ENCODE measurements at regions not wholly inside any gene's neighbourhood (a gene's known extent, or its start where the extent isn't known, plus 50 kb on each side); places are given as distances from the start of the nearest gene placed in this dataset.
"Not testable (repeated sequence)": the region's sequence is repeated elsewhere in the genome, so short reads cannot be mapped to it uniquely, and the experiment has no call there.

DNA sequence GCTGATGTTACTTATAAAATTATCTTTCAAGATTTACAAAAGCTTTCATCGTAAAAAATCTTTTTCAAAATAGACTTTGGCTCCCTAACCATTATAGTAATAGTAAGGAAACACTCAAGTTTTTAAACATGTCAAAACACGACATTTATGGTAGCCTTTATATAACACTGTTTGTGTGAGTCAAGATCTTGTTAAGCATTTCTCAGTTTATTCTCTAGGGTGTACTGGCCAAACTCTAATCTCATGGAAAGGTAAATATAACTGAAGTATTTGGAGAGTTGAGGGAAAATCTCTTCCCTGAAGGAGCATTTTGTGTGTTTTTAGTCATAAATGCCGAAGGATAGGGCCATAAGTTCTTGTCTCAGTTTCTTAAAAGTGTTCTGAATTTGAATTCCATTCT, 790.9 kb upstream of the NCAM2 start:
- TF ChIP-seq, protein P1, sequence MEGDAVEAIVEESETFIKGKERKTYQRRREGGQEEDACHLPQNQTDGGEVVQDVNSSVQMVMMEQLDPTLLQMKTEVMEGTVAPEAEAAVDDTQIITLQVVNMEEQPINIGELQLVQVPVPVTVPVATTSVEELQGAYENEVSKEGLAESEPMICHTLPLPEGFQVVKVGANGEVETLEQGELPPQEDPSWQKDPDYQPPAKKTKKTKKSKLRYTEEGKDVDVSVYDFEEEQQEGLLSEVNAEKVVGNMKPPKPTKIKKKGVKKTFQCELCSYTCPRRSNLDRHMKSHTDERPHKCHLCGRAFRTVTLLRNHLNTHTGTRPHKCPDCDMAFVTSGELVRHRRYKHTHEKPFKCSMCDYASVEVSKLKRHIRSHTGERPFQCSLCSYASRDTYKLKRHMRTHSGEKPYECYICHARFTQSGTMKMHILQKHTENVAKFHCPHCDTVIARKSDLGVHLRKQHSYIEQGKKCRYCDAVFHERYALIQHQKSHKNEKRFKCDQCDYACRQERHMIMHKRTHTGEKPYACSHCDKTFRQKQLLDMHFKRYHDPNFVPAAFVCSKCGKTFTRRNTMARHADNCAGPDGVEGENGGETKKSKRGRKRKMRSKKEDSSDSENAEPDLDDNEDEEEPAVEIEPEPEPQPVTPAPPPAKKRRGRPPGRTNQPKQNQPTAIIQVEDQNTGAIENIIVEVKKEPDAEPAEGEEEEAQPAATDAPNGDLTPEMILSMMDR (IDR thresholded peaks at IDR 0.05): no peak
- Histone ChIP-seq H3K36me3 (no peaks in the 10 kb centered on the region), H3K4me3 (no peak overlapping the region), H3K27ac (no peak overlapping the region), H3K9me3 (no peaks in the 10 kb centered on the region), H3K4me1 (no peaks in the 10 kb centered on the region), H3K27me3 (no peaks in the 10 kb centered on the region)
- intact Hi-C loops (cut with DNase I): no loop called here
- ATAC-seq: peak; percentile 61
- no peak for DNase-seq

DNA sequence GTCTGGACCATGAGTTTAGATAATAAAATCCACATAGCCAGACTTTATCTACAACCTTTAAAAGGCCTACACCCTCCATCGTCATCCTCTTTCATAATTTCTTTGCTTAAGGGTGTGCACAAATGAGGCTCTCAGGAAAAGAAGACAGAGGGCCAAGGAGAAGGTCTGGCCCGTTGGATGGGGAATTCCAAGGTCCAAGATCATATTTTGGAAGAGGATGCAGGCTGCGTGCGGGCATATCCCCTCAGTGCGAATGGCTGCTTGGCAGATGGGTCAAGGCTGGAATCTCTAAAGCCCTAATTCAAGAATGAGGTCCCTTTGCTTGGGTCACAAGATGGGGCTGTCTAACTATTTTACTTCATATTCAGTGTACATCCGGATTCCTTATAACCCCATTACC, 782.2 kb upstream of the NCAM2 start:
- Histone ChIP-seq H3K9me3 (no peaks in the 10 kb centered on the region), H3K4me1 (no peaks in the 10 kb centered on the region), H3K27ac (no peak overlapping the region), H3K4me3 (no peak overlapping the region), H3K36me3 (no peaks in the 10 kb centered on the region), H3K27me3 (no peaks in the 10 kb centered on the region)
- ATAC-seq: no peak
- TF ChIP-seq, protein P1 (IDR thresholded peaks at IDR 0.05): no peak
- no peak for DNase-seq
- intact Hi-C loops (cut with DNase I): no loop called here

DNA sequence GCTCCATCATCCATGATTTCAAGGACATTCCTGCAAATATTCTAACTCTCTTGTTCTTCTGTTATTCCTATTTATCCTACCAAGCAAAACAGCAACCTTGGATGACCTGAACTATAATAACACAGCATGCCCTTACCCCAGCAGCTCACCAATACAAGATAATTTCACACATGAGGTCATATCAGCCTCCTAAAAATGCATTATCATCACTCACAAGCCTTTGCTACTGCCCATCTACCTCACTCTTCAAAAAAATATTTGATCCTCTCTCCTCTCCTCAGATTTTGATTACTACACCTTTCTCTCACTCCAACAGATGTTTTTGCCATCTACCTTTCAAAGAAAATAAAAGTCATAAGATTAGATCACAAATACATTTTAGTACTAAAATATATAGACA, 777.6 kb upstream of the NCAM2 start:
- H3K27ac ChIP-seq: no peak overlapping the region
- H3K9me3 ChIP-seq: no peaks in the 10 kb centered on the region
- DNase-seq (no peak), ATAC-seq (no peak)
- TF ChIP-seq, protein P1 (IDR thresholded peaks at IDR 0.05): no peak
- no peaks in the 10 kb centered on the region for H3K4me1 ChIP-seq
- H3K4me3 ChIP-seq: no peak overlapping the region
- intact Hi-C loops (cut with DNase I): no loop called here
- no peaks in the 10 kb centered on the region for H3K36me3 ChIP-seq
- H3K27me3 ChIP-seq: no peaks in the 10 kb centered on the region

DNA sequence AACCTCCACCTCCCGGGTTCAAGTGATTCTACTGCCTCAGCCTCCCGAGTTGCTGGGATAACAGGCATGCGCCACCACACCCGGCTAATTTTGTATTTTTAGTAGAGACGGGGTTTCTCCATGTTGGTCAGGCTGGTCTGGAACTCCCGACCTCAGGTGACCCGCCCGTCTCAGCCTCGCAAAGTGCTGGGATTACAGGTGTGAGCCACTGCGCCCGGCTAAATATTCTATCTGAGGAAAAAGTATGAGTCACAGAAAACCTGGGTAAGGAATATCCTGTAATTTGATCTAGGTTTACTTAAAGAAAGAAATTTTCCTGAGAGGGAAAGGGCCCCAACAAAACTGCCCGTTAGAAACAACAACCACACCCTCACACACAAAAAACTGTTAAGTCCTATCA, 776.2 kb upstream of the NCAM2 start:
- H3K27ac ChIP-seq; H3K36me3 ChIP-seq; ATAC-seq; DNase-seq; H3K9me3 ChIP-seq; H3K27me3 ChIP-seq; intact Hi-C loops (cut with DNase I); H3K4me1 ChIP-seq; H3K4me3 ChIP-seq: not testable (repeated sequence)

DNA sequence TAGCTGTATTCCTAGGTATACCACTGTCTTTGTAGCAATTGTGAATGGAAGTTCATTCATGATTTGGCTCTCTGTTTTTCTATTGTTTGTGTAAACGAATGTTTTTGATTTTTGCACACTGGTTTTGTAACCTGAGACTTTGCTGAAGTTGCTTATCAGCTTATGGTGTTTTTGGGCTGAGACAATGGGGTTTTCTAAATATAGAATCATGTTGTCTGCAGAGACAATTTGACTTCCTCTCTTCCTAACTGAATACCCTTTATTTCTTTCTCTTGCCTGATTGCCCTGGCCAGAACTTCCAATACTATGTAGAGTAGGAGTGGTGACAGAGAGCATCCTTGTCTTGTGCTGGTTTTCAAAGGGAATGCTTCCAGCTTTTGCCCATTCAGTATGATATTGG, 761.6 kb upstream of the NCAM2 start:
- H3K27ac ChIP-seq; DNase-seq; intact Hi-C loops (cut with DNase I); H3K27me3 ChIP-seq; H3K4me3 ChIP-seq; ATAC-seq; H3K9me3 ChIP-seq; H3K36me3 ChIP-seq; H3K4me1 ChIP-seq: not testable (repeated sequence)

DNA sequence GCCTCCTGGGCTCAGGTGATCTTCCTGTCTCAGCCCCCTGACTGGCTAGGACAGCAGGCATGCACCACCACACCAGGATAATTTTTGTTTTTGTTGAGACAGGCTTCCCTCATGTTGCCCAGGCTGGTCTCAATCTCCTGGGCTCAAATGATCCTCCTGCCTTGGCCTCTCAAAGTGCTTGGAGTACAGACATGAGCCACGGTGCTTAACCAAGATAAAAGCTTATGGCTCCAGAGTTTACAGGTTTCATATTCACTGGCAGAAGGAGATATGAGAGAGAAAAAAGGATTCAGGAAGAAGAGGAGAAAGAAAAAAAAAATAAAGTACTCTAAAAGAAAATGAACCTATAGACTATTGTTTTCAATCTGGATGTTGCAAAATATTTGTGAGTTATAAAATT, 748.8 kb upstream of the NCAM2 start:
- no peaks in the 10 kb centered on the region for H3K36me3 ChIP-seq
- intact Hi-C loops (cut with DNase I): no loop called here
- DNase-seq: no peak

DNA sequence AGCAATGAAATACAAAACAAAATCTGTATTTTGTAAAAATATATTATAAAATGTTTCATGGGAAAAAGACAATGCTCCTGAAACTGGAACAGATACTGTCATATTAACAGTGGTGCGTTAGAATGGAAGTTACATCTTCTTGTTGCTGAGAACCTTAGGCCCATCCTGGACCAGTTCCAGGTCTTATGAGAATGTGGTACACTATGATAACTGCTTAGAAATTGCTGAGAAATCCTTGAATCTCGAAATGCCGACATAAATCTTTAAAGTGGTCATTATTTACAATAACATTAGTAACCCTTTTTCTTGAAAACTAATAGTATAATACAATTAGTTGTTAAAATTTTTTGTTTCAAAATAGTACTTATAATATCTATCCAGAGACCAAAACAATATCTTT, 747.9 kb upstream of the NCAM2 start:
- TF ChIP-seq, protein P1 (IDR thresholded peaks at IDR 0.05): no peak
- DNase-seq (no peak), ATAC-seq (no peak)
- intact Hi-C loops (cut with DNase I): no loop called here
- Histone ChIP-seq H3K4me3 (no peak overlapping the region), H3K27ac (no peak overlapping the region), H3K4me1 (no peaks in the 10 kb centered on the region), H3K27me3 (no peaks in the 10 kb centered on the region), H3K36me3 (no peaks in the 10 kb centered on the region), H3K9me3 (no peaks in the 10 kb centered on the region)

More for the DNA sequence above, 748.8 kb upstream of the NCAM2 start:
- no peak overlapping the region for H3K27ac ChIP-seq
- no peaks in the 10 kb centered on the region for H3K9me3 ChIP-seq
- H3K4me1 ChIP-seq: no peaks in the 10 kb centered on the region
- no peak for ATAC-seq
- H3K4me3 ChIP-seq: no peak overlapping the region
- H3K27me3 ChIP-seq: no peaks in the 10 kb centered on the region
- TF ChIP-seq, protein P1 (IDR thresholded peaks at IDR 0.05): no peak
